ENCODE measurements at regions not wholly inside any gene's neighbourhood (a gene's known extent, or its start where the extent isn't known, plus 50 kb on each side); places are given as distances from the start of the nearest gene placed in this dataset.

DNA sequence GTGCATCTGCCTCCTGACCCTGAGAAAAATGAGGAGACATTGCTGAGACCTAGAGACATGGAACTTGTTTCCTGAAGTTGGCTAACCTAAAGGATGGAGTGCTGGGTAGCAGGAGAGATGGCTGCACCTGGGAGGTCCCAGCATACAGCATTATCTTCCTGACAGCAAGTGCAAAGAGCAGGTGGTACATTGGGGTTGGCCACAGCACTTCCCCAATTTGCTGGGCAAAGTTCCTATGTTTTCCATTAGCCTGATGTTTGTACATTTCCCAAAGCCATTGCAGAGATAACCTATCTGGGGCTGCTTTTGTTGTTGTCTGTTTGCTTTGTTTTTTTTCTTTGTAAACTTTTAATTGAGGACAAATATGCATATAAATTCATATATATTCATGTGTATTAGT lies 296.7 kb downstream of the HRH4 start:
- H3K9ac ChIP-seq (ENCODE audit: extremely low read depth, insufficient read length, low read length) = no peak overlapping the region
- no peak overlapping the region for H4K91ac ChIP-seq (ENCODE audit: insufficient read length, low read depth, low read length)
- no peaks in the 10 kb centered on the region for H3K27me3 ChIP-seq (ENCODE audit: insufficient read depth, low read length)
- no peak overlapping the region for H3T11ph ChIP-seq (ENCODE audit: low read length)
- no peaks in the 10 kb centered on the region for H3K23me2 ChIP-seq (ENCODE audit: insufficient read length, low read depth, low read length, poor library complexity, severe bottlenecking)
- DNase-seq = no peak
- H3K27me3 Mint-ChIP-seq (ENCODE audit: low read depth) = no peaks in the 10 kb centered on the region; the same call in 1 of the 2 replicates
- H3K27ac Mint-ChIP-seq = no peak overlapping the region
- H3K4me2 ChIP-seq (ENCODE audit: insufficient read depth, insufficient read length, low read length) = no peak overlapping the region
- no peak overlapping the region for H3K4me3 Mint-ChIP-seq
- no peak overlapping the region for H2BK120ac ChIP-seq (ENCODE audit: low read depth, low read length, poor library complexity, severe bottlenecking)
- no peaks in the 10 kb centered on the region for H3K79me1 ChIP-seq (ENCODE audit: insufficient read depth, low read depth, low read length, poor library complexity, severe bottlenecking)
- H2BK20ac ChIP-seq (ENCODE audit: low read depth, low read length, poor library complexity, severe bottlenecking) = no peak overlapping the region
- TF ChIP-seq, protein P1, sequence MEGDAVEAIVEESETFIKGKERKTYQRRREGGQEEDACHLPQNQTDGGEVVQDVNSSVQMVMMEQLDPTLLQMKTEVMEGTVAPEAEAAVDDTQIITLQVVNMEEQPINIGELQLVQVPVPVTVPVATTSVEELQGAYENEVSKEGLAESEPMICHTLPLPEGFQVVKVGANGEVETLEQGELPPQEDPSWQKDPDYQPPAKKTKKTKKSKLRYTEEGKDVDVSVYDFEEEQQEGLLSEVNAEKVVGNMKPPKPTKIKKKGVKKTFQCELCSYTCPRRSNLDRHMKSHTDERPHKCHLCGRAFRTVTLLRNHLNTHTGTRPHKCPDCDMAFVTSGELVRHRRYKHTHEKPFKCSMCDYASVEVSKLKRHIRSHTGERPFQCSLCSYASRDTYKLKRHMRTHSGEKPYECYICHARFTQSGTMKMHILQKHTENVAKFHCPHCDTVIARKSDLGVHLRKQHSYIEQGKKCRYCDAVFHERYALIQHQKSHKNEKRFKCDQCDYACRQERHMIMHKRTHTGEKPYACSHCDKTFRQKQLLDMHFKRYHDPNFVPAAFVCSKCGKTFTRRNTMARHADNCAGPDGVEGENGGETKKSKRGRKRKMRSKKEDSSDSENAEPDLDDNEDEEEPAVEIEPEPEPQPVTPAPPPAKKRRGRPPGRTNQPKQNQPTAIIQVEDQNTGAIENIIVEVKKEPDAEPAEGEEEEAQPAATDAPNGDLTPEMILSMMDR (conservative IDR thresholded peaks at IDR 0.05) = no peak
- no peak overlapping the region for H2BK5ac ChIP-seq (ENCODE audit: insufficient read length, low read length)
- peaks cover 0 to 13% (median 7%) of the 10 kb centered on the region in 3 experiments; a peak in 3 of 7 replicates for H3K36me3 Mint-ChIP-seq (ENCODE audit: insufficient read depth in 1 of 3, low read depth in 3 of 3)
- H3K4ac ChIP-seq (ENCODE audit: low read depth, low read length) = no peak overlapping the region
- H3K9me3 ChIP-seq (ENCODE audit: control insufficient read depth, low read depth, low read length) = no peaks in the 10 kb centered on the region
- H3K56ac ChIP-seq (ENCODE audit: insufficient read length, low read depth, low read length) = no peak overlapping the region
- H4K20me1 ChIP-seq (ENCODE audit: control insufficient read depth, insufficient read depth, insufficient read length) = no peaks in the 10 kb centered on the region
- no peak overlapping the region for H2AK5ac ChIP-seq (ENCODE audit: insufficient read length, low read length)
- no peaks in the 10 kb centered on the region for H3K4me1 ChIP-seq (ENCODE audit: insufficient read depth, low read length)
- H2BK12ac ChIP-seq (ENCODE audit: insufficient read length, low read depth, low read length) = no peak overlapping the region
- H2AFZ ChIP-seq (ENCODE audit: low read length) = no peak overlapping the region
- no peaks in the 10 kb centered on the region for H3K79me2 ChIP-seq (ENCODE audit: insufficient read depth, low read length)
- H4K5ac ChIP-seq (ENCODE audit: insufficient read length, low read depth, low read length) = no peak overlapping the region
- H4K8ac ChIP-seq (replicated peaks; ENCODE audit: insufficient read length, low read depth, low read length) = no peak overlapping the region
- H3K14ac ChIP-seq (ENCODE audit: insufficient read depth, low read length) = no peak overlapping the region
- H3K18ac ChIP-seq (ENCODE audit: insufficient read length, low read depth, low read length) = no peak overlapping the region
- H3K9me3 Mint-ChIP-seq = peaks cover 14 to 15% of the 10 kb centered on the region in 2 experiments
- H3K23ac ChIP-seq (ENCODE audit: insufficient read length, low read depth, low read length) = no peak overlapping the region
- no peak overlapping the region for H3K27ac ChIP-seq (ENCODE audit: insufficient read length, low read depth, low read length)
- H2BK15ac ChIP-seq (ENCODE audit: low read depth, low read length) = no peak overlapping the region
- H3K4me1 Mint-ChIP-seq = peaks cover 9 to 13% of the 10 kb centered on the region in 2 experiments
